ENCODE measurements at regions not wholly inside any gene's neighbourhood (a gene's known extent, or its start where the extent isn't known, plus 50 kb on each side); places are given as distances from the start of the nearest gene placed in this dataset.

- intact Hi-C loops (cut with DNase I), result no loop called here
- DNase-seq, result no peak
Observed at GRCh38 chr4:54475546-54475945, 182.2 kb upstream of the KIT start.

- intact Hi-C loops (cut with DNase I), result no loop called here
- no peak for DNase-seq
Observed at GRCh38 chr4:54482529-54483200, 175.1 kb upstream of the KIT start.

- DNase-seq, result no peak
- intact Hi-C loops (cut with DNase I), result no loop called here
Observed at GRCh38 chr4:54484383-54484782, 173.4 kb upstream of the KIT start.

GRCh38 chr4:54487491-54487890 is 170.3 kb upstream of the KIT start:
- no peak for DNase-seq
- intact Hi-C loops (cut with DNase I), result no loop called here

GRCh38 chr4:54493862-54494261 is 163.9 kb upstream of the KIT start:
- intact Hi-C loops (cut with DNase I), result no loop called here
- no peak for DNase-seq

- DNase-seq, result no peak
- intact Hi-C loops (cut with DNase I), result no loop called here
Observed at GRCh38 chr4:54495091-54495490, 162.7 kb upstream of the KIT start.

- DNase-seq, result no peak
- intact Hi-C loops (cut with DNase I), result no loop called here
Observed at GRCh38 chr4:54495641-54496040, 162.1 kb upstream of the KIT start.

GRCh38 chr4:54496412-54496811 is 161.3 kb upstream of the KIT start:
- DNase-seq, result no peak
- intact Hi-C loops (cut with DNase I), result no loop called here

- intact Hi-C loops (cut with DNase I), result no loop called here
- DNase-seq, result no peak
Observed at GRCh38 chr4:54497947-54498346, 159.8 kb upstream of the KIT start.

GRCh38 chr4:54498661-54499111 is 159.1 kb upstream of the KIT start:
- no peak for DNase-seq
- intact Hi-C loops (cut with DNase I), result no loop called here

- DNase-seq, result peak in 3 of 42 donors; percentile 19 to 38 (median 25)
- intact Hi-C loops (cut with DNase I), result loop anchor here (10.0 kb wide), 1 partner anchor 55 kb away; no protein-coding TSS in a partner anchor
Observed at GRCh38 chr4:54499308-54500074, 158.3 kb upstream of the KIT start.

GRCh38 chr4:54505362-54505761 is 152.4 kb upstream of the KIT start:
- DNase-seq, result no peak
- intact Hi-C loops (cut with DNase I), result loop anchor here (10.0 kb wide), 1 partner anchor 49 kb away; no protein-coding TSS in a partner anchor

GRCh38 chr4:54505996-54506395 is 151.8 kb upstream of the KIT start:
- DNase-seq, result no peak
- intact Hi-C loops (cut with DNase I), result loop anchor here (10.0 kb wide), 1 partner anchor 49 kb away; no protein-coding TSS in a partner anchor

GRCh38 chr4:54509057-54509456 is 148.7 kb upstream of the KIT start:
- intact Hi-C loops (cut with DNase I), result loop anchor here (10.0 kb wide), 1 partner anchor 46 kb away; no protein-coding TSS in a partner anchor
- no peak for DNase-seq

- intact Hi-C loops (cut with DNase I), result no loop called here
- no peak for DNase-seq
Observed at GRCh38 chr4:54513204-54513603, 144.6 kb upstream of the KIT start.

- DNase-seq, result no peak
- intact Hi-C loops (cut with DNase I), result no loop called here
Observed at GRCh38 chr4:54513741-54514140, 144.0 kb upstream of the KIT start.

- peak in 7 of 42 donors; percentile 3 to 28 (median 13) for DNase-seq
- intact Hi-C loops (cut with DNase I), result no loop called here
Observed at GRCh38 chr4:54516556-54517215, 141.1 kb upstream of the KIT start.

GRCh38 chr4:54517781-54518444 is 139.8 kb upstream of the KIT start:
- intact Hi-C loops (cut with DNase I), result no loop called here
- DNase-seq, result no peak

- no peak for DNase-seq
Observed at GRCh38 chr4:54525602-54526001, 132.2 kb upstream of the KIT start.

More at GRCh38 chr4:54525602-54526001, 132.2 kb upstream of the KIT start:
- intact Hi-C loops (cut with DNase I), result no loop called here
